ENCODE measurements at regions not wholly inside any gene's neighbourhood (a gene's known extent, or its start where the extent isn't known, plus 50 kb on each side); places are given as distances from the start of the nearest gene placed in this dataset.

GRCh38 chr17:72430611-72431432 is 310.0 kb downstream of the SOX9 start:
- Mint-ChIP-seq H3K27ac (no peak overlapping the region), H3K9me3 (no peaks in the 10 kb centered on the region), H3K27me3 (peaks cover 11% of the 10 kb centered on the region), H3K4me3 (no peak overlapping the region), H3K4me1 (ENCODE audit: low read depth) (no peaks in the 10 kb centered on the region), H3K36me3 (ENCODE audit: low read depth) (no peaks in the 10 kb centered on the region)
- ChIA-PET POLR2A (no interaction called here), CTCF (interaction anchor here (0.6 kb wide), 1 partner anchor 232 kb away, joined by 3 read pairs; no protein-coding TSS in a partner anchor)
- no peak for DNase-seq
- no peaks in the 10 kb centered on the region for H3K27me3 ChIP-seq (ENCODE audit: control insufficient read depth in 1 of 2, insufficient read depth in 2 of 2, low read length in 2 of 2)
- no peaks in the 10 kb centered on the region for H3K36me3 ChIP-seq (ENCODE audit: insufficient read depth, low read length)
- intact Hi-C loops (cut with DNase I, micrococcal nuclease) = no loop called here
- no peak overlapping the region for H3K27ac ChIP-seq (ENCODE audit: low read depth in 1 of 2, low read length in 2 of 2)
- H3K4me3 ChIP-seq (ENCODE audit: low read length) = no peak overlapping the region
- ATAC-seq (ENCODE audit: poor library complexity) = no peak
- TF ChIP-seq CTCF (IDR thresholded peaks at IDR 0.05) = no peak
- H3K9me3 ChIP-seq (ENCODE audit: control insufficient read depth in 1 of 2, insufficient read depth in 1 of 2, low read length in 2 of 2) = peaks cover 0 to 13% of the 10 kb centered on the region in 2 experiments
- H3K4me1 ChIP-seq (ENCODE audit: insufficient read depth, low read length) = no peaks in the 10 kb centered on the region

GRCh38 chr17:72432143-72432621 is 311.4 kb downstream of the SOX9 start:
- Histone ChIP-seq H3K36me3 (ENCODE audit: insufficient read depth, low read length) (no peaks in the 10 kb centered on the region), H3K27ac (ENCODE audit: low read depth in 1 of 2, low read length in 2 of 2) (no peak overlapping the region), H3K27me3 (ENCODE audit: control insufficient read depth in 1 of 2, insufficient read depth in 2 of 2, low read length in 2 of 2) (no peaks in the 10 kb centered on the region), H3K4me1 (ENCODE audit: insufficient read depth, low read length) (no peaks in the 10 kb centered on the region), H3K4me3 (ENCODE audit: low read length) (no peak overlapping the region), H3K9me3 (ENCODE audit: control insufficient read depth in 1 of 2, insufficient read depth in 1 of 2, low read length in 2 of 2) (peaks cover 0 to 13% of the 10 kb centered on the region in 2 experiments)
- no peaks in the 10 kb centered on the region for H3K4me1 Mint-ChIP-seq (ENCODE audit: low read depth)
- no peak for TF ChIP-seq CTCF (IDR thresholded peaks at IDR 0.05)
- no peaks in the 10 kb centered on the region for H3K9me3 Mint-ChIP-seq
- intact Hi-C loops (cut with DNase I, micrococcal nuclease) = no loop called here
- POLR2A ChIA-PET = no interaction called here
- H3K27ac Mint-ChIP-seq = no peak overlapping the region
- ATAC-seq (ENCODE audit: poor library complexity) (no peak), DNase-seq (no peak)
- H3K36me3 Mint-ChIP-seq (ENCODE audit: low read depth) = no peaks in the 10 kb centered on the region
- peaks cover 11% of the 10 kb centered on the region for H3K27me3 Mint-ChIP-seq
- no peak overlapping the region for H3K4me3 Mint-ChIP-seq
- CTCF ChIA-PET = no interaction called here

GRCh38 chr17:72432881-72433280 is 312.1 kb downstream of the SOX9 start:
- ChIA-PET CTCF (no interaction called here), POLR2A (no interaction called here)
- H3K36me3 ChIP-seq (ENCODE audit: insufficient read depth, low read length) = no peaks in the 10 kb centered on the region
- no peak for TF ChIP-seq CTCF (IDR thresholded peaks at IDR 0.05)
- H3K9me3 ChIP-seq (ENCODE audit: control insufficient read depth in 1 of 2, insufficient read depth in 1 of 2, low read length in 2 of 2) = peaks cover 0 to 13% of the 10 kb centered on the region in 2 experiments
- H3K4me3 ChIP-seq (ENCODE audit: low read length) = no peak overlapping the region
- Mint-ChIP-seq H3K9me3 (no peaks in the 10 kb centered on the region), H3K4me3 (no peak overlapping the region), H3K27ac (no peak overlapping the region), H3K4me1 (ENCODE audit: low read depth) (no peaks in the 10 kb centered on the region), H3K36me3 (ENCODE audit: low read depth) (no peaks in the 10 kb centered on the region), H3K27me3 (peaks cover 11% of the 10 kb centered on the region)
- intact Hi-C loops (cut with DNase I, micrococcal nuclease) = no loop called here
- H3K27ac ChIP-seq (ENCODE audit: low read depth in 1 of 2, low read length in 2 of 2) = no peak overlapping the region
- no peaks in the 10 kb centered on the region for H3K4me1 ChIP-seq (ENCODE audit: insufficient read depth, low read length)
- ATAC-seq (ENCODE audit: poor library complexity) = no peak
- H3K27me3 ChIP-seq (ENCODE audit: control insufficient read depth in 1 of 2, insufficient read depth in 2 of 2, low read length in 2 of 2) = no peaks in the 10 kb centered on the region
- no peak for DNase-seq

Measured in CD4-positive, alpha-beta T cell (primary cell).